Breast epithelium (tissue), 3 donors: ENCODE measurements at regions not wholly inside any gene's neighbourhood (a gene's known extent, or its start where the extent isn't known, plus 50 kb on each side); places are given as distances from the start of the nearest gene placed in this dataset.

ENCODE experiments used
- POLR2A ChIP-seq: fragments of 450-650 bp; IDR thresholded peaks from one replicate; pipeline ENCODE4 v1.6.1; 2016; ENCODE audit warnings: antibody characterized with exemption, mild to moderate bottlenecking, moderate library complexity
- TF ChIP-seq, protein P1 (sequence below), 3 donors: fragments of 450-650 bp; IDR thresholded peaks; one replicate each; pipeline ENCODE4 v1.5.1; 2016 to 2017; ENCODE audit warnings: antibody characterized with exemption in 3 of 3, mild to moderate bottlenecking in 3 of 3, moderate library complexity in 3 of 3

DNA sequence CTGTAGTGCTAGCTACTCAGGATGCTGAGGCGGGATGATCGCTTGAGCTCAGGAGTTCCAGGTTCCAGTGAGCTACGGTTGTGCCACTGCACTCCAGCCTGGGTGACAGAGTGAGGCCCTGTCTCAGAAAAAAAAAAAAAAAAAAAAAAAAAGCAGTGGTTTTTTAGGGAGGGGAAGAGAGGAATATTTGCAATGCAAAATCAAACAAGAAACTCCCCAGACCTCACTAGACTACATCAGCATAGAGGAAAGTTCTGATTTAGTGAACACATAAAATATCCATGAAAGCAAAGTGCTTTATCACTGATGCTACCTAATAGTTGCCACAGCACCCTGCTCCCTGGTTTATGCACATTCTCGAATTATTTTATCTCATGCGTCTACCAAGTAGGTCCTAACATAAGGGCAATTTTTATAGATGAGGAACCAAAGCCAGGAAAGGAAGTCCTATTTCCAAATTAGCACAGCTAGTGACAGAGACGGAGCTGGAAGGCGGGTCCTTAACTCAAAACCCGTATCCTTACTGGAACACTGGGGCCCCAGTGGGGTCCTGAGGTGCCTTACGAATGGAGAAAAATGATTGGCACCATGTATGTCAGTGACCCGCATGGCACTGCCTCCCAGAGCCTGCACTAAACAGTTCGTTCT lies 50.7 kb upstream of the GPR157 start:
- TF ChIP-seq, protein P1, sequence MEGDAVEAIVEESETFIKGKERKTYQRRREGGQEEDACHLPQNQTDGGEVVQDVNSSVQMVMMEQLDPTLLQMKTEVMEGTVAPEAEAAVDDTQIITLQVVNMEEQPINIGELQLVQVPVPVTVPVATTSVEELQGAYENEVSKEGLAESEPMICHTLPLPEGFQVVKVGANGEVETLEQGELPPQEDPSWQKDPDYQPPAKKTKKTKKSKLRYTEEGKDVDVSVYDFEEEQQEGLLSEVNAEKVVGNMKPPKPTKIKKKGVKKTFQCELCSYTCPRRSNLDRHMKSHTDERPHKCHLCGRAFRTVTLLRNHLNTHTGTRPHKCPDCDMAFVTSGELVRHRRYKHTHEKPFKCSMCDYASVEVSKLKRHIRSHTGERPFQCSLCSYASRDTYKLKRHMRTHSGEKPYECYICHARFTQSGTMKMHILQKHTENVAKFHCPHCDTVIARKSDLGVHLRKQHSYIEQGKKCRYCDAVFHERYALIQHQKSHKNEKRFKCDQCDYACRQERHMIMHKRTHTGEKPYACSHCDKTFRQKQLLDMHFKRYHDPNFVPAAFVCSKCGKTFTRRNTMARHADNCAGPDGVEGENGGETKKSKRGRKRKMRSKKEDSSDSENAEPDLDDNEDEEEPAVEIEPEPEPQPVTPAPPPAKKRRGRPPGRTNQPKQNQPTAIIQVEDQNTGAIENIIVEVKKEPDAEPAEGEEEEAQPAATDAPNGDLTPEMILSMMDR (IDR thresholded peaks at IDR 0.05) = no peak
- no peak for TF ChIP-seq POLR2A
